ENCODE measurements at regions not wholly inside any gene's neighbourhood (a gene's known extent, or its start where the extent isn't known, plus 50 kb on each side); places are given as distances from the start of the nearest gene placed in this dataset.

DNA sequence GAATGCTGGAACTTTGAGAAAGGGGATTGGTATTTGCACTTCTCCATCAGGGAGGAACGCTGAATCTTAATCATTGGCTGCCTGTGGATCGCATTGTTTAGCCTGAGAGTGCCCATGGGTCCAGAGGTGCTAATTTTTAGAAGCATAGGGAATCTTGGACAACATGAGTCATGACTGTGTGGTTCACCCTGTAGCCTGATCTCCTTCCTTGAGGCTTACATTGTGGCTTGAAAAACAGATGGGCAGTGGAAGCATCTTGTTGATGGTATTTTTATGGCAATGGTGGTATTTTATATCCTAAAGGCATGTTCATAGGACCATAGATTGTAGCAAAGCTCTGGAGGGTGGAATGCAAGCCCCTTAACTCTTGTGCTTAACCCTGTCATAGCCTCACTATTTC, 99.2 kb upstream of the DBX1 start:
- Histone ChIP-seq H3K9me3 (replicated peaks in 1 of 3) (no peaks in the 10 kb centered on the region), H3K4me1 (replicated peaks in 1 of 2) (no peaks in the 10 kb centered on the region), H3K36me3 (replicated peaks in 1 of 2) (no peaks in the 10 kb centered on the region), H3K27ac (no peak overlapping the region), H3K27me3 (peaks cover 12% of the 10 kb centered on the region), H3K4me3 (no peak overlapping the region)
- intact Hi-C loops (cut with DNase I) = no loop called here
- DNase-seq = no peak
- 79 to 81% (median 80%) methylated on average over 2 of the region's 2 CpGs for WGBS, 4 donors
- TF ChIP-seq, protein P1, sequence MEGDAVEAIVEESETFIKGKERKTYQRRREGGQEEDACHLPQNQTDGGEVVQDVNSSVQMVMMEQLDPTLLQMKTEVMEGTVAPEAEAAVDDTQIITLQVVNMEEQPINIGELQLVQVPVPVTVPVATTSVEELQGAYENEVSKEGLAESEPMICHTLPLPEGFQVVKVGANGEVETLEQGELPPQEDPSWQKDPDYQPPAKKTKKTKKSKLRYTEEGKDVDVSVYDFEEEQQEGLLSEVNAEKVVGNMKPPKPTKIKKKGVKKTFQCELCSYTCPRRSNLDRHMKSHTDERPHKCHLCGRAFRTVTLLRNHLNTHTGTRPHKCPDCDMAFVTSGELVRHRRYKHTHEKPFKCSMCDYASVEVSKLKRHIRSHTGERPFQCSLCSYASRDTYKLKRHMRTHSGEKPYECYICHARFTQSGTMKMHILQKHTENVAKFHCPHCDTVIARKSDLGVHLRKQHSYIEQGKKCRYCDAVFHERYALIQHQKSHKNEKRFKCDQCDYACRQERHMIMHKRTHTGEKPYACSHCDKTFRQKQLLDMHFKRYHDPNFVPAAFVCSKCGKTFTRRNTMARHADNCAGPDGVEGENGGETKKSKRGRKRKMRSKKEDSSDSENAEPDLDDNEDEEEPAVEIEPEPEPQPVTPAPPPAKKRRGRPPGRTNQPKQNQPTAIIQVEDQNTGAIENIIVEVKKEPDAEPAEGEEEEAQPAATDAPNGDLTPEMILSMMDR (IDR thresholded peaks at IDR 0.05) = no peak
- TF ChIP-seq POLR2A (IDR thresholded peaks at IDR 0.05) = no peak

DNA sequence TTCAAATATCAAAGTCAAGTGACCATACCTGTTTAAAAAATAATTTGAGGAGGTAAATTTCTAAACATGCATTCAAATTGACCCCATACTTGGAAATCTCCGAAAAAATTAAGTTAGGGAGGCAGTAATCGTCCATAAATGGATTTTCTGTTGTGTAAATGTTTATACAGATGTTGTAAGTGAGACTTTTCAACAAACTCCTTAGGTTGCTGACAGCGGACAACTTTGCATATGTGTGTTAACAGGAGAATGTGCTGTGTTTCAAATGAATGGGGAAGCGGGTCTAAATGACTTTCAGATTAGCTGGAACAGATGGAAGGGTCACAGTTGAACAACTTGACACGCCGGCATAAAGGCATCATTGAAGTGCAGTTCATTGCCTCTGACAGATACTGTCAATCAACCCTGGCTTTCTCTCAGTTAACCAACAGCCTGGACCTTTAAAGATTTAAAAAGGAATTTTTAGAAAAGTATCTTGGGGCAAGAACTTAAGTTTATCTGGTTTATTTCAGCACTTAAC, 98.2 kb upstream of the DBX1 start:
- H3K27me3 ChIP-seq = peaks cover 12% of the 10 kb centered on the region
- DNase-seq = no peak
- no peaks in the 10 kb centered on the region for H3K9me3 ChIP-seq (replicated peaks in 1 of 3)
- H3K4me1 ChIP-seq (replicated peaks in 1 of 2) = no peaks in the 10 kb centered on the region
- WGBS, 4 donors = 57 to 66% (median 61%) methylated on average over 6 of the region's 6 CpGs
- no peak overlapping the region for H3K4me3 ChIP-seq
- no peak overlapping the region for H3K27ac ChIP-seq
- H3K36me3 ChIP-seq (replicated peaks in 1 of 2) = no peaks in the 10 kb centered on the region
- intact Hi-C loops (cut with DNase I) = no loop called here
- TF ChIP-seq, protein P1 (IDR thresholded peaks at IDR 0.05) = no peak
- no peak for TF ChIP-seq POLR2A (IDR thresholded peaks at IDR 0.05)

DNA sequence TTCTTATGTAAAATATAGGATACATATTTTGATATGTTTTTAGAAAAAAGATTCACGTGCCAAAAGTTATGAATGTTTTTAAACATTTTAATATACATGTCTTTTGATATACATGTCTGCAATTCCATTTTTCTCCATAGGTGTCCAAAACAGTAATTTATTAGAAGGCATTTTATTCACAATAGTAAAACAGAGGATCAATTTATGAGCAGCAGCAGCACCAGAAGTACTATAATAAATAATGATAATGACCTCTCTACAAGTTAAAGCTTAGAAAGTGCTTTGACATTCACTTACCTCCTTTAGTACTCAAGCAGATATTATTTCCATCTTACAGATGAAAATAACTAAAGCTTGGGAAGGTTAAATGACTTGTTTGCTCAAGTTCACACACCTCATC, 96.7 kb upstream of the DBX1 start:
- peaks cover 16% of the 10 kb centered on the region for H3K27me3 ChIP-seq
- intact Hi-C loops (cut with DNase I) = no loop called here
- H3K4me3 ChIP-seq = no peak overlapping the region
- no peak for DNase-seq
- no peaks in the 10 kb centered on the region for H3K4me1 ChIP-seq (replicated peaks in 1 of 2)
- no peaks in the 10 kb centered on the region for H3K36me3 ChIP-seq (replicated peaks in 1 of 2)
- H3K27ac ChIP-seq = no peak overlapping the region
- WGBS, 4 donors = 60 to 80% (median 72%) methylated on average over 1 of the region's 1 CpG
- TF ChIP-seq, protein P1 (IDR thresholded peaks at IDR 0.05) = no peak
- TF ChIP-seq POLR2A (IDR thresholded peaks at IDR 0.05) = no peak
- no peaks in the 10 kb centered on the region for H3K9me3 ChIP-seq (replicated peaks in 1 of 3)

DNA sequence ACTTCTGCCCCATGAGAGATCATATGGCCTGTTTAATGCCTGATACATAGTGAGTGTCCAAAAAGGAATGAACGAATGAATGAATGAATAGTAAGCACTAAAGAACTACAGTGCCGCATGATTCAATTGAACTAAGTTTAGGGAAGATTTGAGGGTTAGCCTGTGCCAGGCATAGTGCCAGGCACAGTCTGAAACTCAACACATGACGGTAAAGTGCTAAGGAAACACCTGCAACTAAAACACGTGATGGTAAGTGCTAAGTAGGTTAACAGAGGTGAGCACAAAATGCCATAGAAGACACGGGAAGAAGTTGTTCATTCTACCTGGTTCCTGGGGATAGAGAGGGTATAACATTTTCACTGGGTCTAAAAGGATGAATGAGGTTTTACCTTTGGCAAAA, 93.5 kb upstream of the DBX1 start:
- Histone ChIP-seq H3K9me3 (replicated peaks in 1 of 3) (no peaks in the 10 kb centered on the region), H3K4me1 (replicated peaks in 1 of 2) (peaks cover 7 to 10% of the 10 kb centered on the region in 2 donors), H3K36me3 (replicated peaks in 1 of 2) (no peaks in the 10 kb centered on the region), H3K27me3 (peaks cover 8% of the 10 kb centered on the region), H3K4me3 (no peak overlapping the region), H3K27ac (no peak overlapping the region)
- DNase-seq = no peak
- TF ChIP-seq, protein P1 (IDR thresholded peaks at IDR 0.05) = no peak
- WGBS, 4 donors = 69 to 74% (median 73%) methylated on average over 5 of the region's 5 CpGs
- intact Hi-C loops (cut with DNase I) = no loop called here
